ENCODE measurements at regions not wholly inside any gene's neighbourhood (a gene's known extent, or its start where the extent isn't known, plus 50 kb on each side); places are given as distances from the start of the nearest gene placed in this dataset.
"Not testable (repeated sequence)": the region's sequence is repeated elsewhere in the genome, so short reads cannot be mapped to it uniquely, and the experiment has no call there.

- no peak for DNase-seq (ENCODE audit: low spot score)
Measured at GRCh38 chr5:50898966-50899365, 232.5 kb downstream of the PARP8 start.

GRCh38 chr5:50900952-50901510 is 234.6 kb downstream of the PARP8 start:
- DNase-seq (ENCODE audit: low spot score): no peak

DNA sequence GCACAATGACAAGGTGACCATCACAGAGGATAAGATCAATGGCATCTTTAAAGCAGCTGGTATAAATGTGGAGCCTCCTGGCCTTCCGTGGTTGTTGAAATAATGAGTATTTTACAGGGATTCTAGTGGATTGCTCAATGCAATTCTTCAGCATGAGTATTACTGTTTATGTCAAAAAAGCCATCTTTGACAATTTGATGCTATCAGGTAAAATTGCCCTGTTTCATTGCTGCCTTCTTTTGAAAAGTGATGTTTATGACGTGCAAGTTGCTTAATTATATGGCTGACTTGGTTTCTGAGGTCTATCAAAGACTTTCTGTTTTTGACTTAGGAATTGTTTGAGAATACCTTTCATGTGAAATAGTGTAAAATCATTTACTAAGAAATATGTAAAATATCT is 237.2 kb downstream of the PARP8 start:
- no peak for DNase-seq (ENCODE audit: low spot score)

DNA sequence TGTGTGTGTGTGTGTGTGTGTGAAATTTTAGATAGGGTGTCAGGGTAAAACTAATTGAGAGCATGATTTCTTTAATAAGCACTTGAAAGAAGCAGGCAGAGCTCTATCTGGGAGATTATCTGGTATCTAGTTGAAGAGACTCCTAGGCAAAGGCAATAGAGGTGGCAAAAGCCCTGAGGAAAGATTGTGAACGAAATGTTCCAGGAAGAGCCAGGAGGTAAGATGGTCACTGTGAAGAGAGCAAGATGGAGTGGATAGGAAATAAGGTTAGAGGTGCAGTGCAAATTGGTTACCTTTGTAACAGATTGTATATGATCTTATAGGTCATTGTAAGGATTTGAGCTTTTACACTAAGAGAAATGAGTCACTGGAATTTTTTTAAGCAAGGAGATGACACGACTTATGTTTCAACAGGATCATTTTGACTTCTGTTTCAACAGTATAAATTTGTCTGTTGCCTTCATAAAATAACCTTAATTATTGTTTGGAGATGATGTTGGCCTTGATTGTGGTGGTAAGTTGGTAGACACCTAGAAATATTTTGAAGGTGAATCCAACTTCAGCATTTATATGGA is 239.6 kb downstream of the PARP8 start:
- no peak for DNase-seq (ENCODE audit: low spot score)

GRCh38 chr5:50920160-50920559 is 253.7 kb downstream of the PARP8 start:
- not testable (repeated sequence) for DNase-seq (ENCODE audit: low spot score)

- no peak for DNase-seq (ENCODE audit: low spot score)
Measured at GRCh38 chr5:50921366-50922133, 255.1 kb downstream of the PARP8 start.

DNA sequence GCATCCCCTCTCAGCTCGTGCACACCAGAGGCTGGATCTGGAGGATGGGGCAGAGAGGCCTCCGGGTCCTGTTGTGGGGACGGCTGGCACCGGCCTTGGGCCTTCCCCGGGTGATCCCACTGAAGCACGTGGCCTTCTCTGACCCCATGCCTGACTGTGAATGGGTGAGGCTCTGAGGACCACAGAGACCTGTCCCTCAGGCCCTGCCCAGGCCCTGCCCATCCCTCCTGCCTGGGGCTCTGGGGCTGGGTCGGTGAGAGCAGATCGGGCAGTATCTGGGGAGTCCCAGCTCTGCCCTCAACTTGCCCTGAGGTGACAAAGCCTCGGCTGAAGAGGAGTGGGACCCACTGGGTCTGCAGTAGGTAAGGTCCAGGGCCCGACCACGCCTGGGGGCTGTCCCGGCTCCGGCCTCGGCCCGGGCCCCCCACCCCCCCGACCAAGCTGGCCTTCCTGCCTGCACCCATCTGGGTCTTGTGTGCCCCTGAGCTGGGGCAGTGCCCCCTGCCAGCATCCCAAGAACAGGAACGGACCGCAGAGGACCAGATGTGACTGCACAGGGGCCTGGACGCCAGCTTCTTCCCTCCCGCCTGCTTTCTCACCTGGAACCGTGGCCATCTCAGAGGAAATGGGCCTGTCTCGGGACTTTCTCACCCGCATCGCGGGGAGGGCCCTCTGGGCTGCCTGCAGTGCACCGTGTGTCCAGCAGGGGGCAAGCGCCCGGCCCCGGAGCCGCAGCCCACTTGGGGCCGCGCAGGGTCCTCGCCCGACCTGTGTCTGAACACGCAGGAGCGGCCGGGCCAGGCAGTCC is 255.9 kb downstream of the PARP8 start:
- DNase-seq (ENCODE audit: low spot score): not testable (repeated sequence)

DNA sequence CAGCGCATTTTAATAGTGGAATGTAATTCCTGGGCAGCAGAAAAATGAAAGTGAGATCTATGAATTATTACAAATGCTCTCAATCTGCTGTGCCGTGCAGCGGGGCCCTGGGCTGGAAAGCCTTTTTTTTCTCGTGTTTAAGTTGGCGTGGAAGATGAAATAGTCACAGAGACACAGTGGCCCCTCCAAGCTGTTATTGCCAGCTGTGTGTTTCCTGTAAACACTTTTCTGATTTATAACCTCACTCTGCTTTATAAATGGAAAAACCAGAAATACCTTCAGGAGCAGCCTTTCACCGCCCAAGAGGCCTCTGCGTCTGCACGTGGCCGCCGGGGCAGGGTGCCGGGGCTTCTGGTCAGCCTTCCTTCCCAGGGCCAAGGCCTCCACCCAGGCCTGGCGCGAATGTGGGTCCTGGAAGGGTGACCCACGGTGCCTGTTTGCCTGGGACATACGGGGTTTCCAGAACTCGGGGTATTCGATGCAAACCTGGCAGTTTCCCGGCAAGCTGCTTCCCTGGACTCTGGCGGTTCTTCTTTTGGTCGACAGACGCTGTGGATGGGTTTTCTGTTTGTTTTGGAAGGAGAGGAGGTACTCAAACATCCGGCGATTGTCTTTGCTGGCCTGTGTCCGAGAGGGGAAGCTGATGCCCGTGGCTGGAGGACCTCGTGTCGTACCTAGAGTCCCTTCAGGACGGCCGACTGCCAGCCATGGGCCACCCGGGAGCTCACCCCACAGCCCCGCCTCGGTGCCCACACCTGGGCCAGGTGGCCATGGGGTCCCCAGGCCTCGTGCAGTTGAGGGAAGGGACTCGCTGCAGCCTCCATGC is 256.7 kb downstream of the PARP8 start:
- no peak for DNase-seq (ENCODE audit: low spot score)

- no peak for DNase-seq (ENCODE audit: low spot score)
Measured at GRCh38 chr5:50923768-50924494, 257.5 kb downstream of the PARP8 start.

DNA sequence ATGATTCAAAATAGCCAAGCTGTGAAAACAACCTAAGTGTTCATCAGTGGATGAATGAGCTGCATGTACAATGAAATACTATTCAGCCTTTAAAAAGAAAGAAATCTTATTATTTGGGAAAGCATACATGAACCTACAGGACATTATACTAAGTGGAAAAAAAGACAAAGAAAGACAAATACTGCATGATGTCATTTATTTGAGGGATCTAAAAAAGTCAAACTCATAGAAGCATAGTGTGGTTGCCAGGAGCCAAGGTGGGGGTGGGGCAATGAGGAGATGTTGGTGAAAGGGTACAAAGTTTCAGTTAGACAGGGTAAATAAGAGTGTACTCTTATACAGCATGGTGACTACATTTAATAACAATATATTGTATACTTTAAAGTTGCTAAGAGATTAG is 261.5 kb downstream of the PARP8 start:
- DNase-seq (ENCODE audit: low spot score): no peak

DNA sequence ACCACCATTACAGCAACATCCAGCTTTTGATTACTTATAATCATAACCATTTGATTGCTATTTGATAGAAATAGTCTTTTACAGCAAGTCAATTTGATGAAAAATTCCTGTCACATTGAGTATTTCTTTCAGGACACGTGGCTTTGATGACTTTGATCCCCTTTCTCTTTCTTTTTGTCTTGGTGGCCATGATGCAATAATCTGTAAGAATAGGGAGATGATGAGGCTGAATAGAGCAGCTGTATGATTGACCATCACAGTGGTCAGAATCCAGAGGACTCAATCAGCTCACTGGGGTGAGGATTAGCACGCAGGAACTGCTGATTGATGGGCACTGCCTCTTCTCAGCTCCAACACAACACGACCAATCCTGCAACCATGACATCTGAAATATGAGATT is 262.7 kb downstream of the PARP8 start:
- DNase-seq (ENCODE audit: low spot score): no peak

GRCh38 chr5:50934343-50934742 is 267.9 kb downstream of the PARP8 start:
- no peak for DNase-seq (ENCODE audit: low spot score)

GRCh38 chr5:50945139-50945538 is 278.7 kb downstream of the PARP8 start:
- no peak for DNase-seq (ENCODE audit: low spot score)

DNA sequence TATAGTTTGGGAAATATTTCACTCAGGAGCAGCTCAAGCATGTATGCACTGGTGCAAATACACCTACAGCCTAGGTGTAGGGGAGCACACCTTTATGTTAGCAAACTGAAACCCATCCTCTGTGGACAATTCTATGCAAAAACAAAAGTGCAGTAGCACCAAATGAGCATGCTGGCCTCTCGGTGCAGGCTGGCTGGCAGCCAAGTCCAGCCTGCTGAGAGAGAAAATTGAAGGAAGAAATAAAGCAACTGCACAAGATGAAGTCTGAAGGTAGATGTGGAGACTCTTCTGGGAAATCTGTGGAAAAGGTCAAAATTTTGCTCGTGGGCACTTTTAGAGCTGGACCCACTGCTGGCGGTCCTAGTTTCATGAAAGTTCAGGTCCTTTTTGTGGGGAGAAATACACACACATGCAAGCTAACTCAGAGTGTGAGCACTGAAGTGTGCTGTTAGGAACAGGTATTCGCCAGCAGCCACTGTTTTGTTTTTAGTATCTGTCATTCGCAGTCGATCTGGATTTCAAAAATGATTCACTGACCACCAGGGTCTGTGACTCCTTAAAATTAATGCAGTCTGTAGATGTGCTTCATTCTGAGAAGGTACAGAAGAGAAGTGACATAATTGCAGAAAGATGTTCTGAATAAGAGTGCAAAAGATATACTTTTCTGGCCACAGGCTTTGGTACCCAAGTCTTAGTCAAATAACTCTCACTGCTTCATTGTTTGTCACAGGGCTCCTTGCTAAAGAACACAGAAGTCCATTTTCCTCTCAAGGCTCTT is 281.7 kb downstream of the PARP8 start:
- DNase-seq (ENCODE audit: low spot score): peak; percentile 4

- DNase-seq (ENCODE audit: low spot score): no peak
Measured at GRCh38 chr5:50953290-50953689, 286.9 kb downstream of the PARP8 start.

DNA sequence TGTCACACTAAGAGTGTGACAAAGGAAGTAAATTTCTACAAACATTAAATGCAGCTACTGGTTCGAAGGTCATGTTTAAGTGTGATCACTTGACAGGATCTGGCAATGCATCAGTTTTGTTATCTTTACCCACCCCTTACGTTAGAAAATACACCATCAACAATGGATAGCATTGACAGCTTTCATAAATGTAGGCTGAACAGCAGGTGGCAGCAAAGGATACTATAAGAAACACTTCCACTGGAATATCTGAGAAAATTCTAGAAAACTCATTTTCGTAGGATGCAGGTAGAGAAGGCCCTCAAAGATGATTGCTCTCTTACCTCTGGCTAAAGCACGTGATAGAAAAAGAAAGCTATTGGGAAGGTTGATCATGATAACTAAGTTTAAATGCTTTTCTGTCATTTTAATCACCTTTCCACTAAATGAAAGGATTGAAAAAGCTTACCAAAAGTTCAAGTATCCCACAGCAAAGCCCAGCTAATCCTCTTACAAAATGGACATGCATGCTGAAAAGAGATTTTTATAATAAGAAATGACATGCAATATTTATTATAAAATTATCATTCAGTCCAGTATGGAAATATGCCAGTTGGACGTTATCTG is 292.5 kb downstream of the PARP8 start:
- DNase-seq (ENCODE audit: low spot score): peak; percentile 41

DNA sequence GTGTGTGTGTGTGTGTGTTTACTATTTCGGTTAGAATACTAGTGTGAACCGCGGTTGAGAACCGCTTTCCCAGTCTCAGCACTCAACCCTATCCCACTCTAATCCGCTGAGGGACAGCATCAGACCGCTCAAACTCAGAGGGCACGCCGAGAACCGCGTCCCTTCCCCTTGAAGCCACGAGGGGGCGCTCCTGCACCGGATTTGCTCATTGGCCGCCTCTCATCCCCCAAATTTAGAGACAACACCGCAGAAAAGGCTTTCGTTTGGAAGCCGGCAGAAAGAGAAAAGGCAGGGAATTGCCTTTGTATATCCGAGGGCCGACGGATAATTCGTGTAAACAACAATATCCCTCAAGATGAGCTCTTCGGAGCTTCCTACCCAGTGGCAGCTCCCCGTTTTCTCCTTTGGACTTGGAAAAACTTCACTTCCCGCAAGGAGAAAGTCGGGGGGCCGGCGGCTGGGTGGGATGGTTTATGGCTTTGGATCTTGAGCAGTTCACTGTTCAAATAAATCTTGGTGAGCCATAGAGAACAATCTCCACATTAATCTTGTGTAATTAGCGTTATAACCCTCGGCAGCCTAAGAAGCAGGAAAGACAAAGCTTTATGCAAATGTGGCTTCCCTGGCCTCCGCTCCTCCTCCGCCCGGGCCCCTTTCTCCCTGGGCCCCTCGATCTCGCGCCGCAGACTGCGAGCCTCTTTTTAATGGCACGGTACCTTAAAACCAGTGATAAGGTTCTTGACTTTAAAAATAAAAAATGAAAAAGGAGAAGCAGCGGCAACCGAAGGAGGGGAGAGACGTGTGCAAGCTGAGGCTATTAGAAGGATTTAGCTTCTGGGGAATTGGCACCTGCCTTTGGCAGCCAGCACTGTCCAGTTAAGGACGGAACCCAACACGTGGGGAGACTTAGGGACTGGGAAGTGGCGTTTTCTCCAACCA is 296.8 kb downstream of the PARP8 start:
- DNase-seq (ENCODE audit: low spot score): peak; percentile 58

GRCh38 chr5:50963971-50964745 is 297.7 kb downstream of the PARP8 start:
- no peak for DNase-seq (ENCODE audit: low spot score)
